Stimulated activated naive CD4-positive, alpha-beta T cell treated with Interleukin-2 at 50 U/mL for 16 hours (primary cell): ENCODE measurements at regions not wholly inside any gene's neighbourhood (a gene's known extent, or its start where the extent isn't known, plus 50 kb on each side); places are given as distances from the start of the nearest gene placed in this dataset.
"Not testable (repeated sequence)": the region's sequence is repeated elsewhere in the genome, so short reads cannot be mapped to it uniquely, and the experiment has no call there.

ENCODE experiments used
- DNase-seq: peaks from one replicate; lab custom pipeline; 2025; lab: John Stamatoyannopoulos, UW

- no peak for DNase-seq
These were observed 246.5 kb downstream of the FGF9 start for GRCh38 chr13:21917086-21918015.

GRCh38 chr13:21920802-21921201 is 249.9 kb downstream of the FGF9 start:
- DNase-seq = not testable (repeated sequence)

GRCh38 chr13:21924958-21925357 is 254.1 kb downstream of the FGF9 start:
- no peak for DNase-seq

- DNase-seq = no peak
These were observed 254.8 kb downstream of the FGF9 start for GRCh38 chr13:21925720-21926119.

- no peak for DNase-seq
These were observed 258.5 kb downstream of the FGF9 start for GRCh38 chr13:21929400-21929799.

- DNase-seq = no peak
These were observed 259.7 kb downstream of the FGF9 start for GRCh38 chr13:21930536-21930935.

GRCh38 chr13:21932578-21932977 is 261.7 kb downstream of the FGF9 start:
- no peak for DNase-seq

- no peak for DNase-seq
These were observed 262.1 kb downstream of the FGF9 start for GRCh38 chr13:21932996-21933395.

- DNase-seq = no peak
These were observed 263.4 kb downstream of the FGF9 start for GRCh38 chr13:21934284-21934683.

GRCh38 chr13:21936674-21937073 is 265.8 kb downstream of the FGF9 start:
- DNase-seq = no peak

- DNase-seq = no peak
These were observed 267.3 kb downstream of the FGF9 start for GRCh38 chr13:21938168-21938567.

- no peak for DNase-seq
These were observed 267.8 kb downstream of the FGF9 start for GRCh38 chr13:21938636-21939035.

GRCh38 chr13:21942061-21942460 is 271.2 kb downstream of the FGF9 start:
- no peak for DNase-seq

GRCh38 chr13:21944610-21945009 is 273.7 kb downstream of the FGF9 start:
- DNase-seq = no peak

- DNase-seq = no peak
These were observed 274.3 kb downstream of the FGF9 start for GRCh38 chr13:21945195-21945594.

GRCh38 chr13:21946964-21947363 is 276.1 kb downstream of the FGF9 start:
- no peak for DNase-seq

GRCh38 chr13:21948769-21949474 is 278.0 kb downstream of the FGF9 start:
- no peak for DNase-seq

- no peak for DNase-seq
These were observed 279.1 kb downstream of the FGF9 start for GRCh38 chr13:21949818-21950429.

- DNase-seq = no peak
These were observed 285.8 kb downstream of the FGF9 start for GRCh38 chr13:21956666-21957065.

- no peak for DNase-seq
These were observed 287.0 kb downstream of the FGF9 start for GRCh38 chr13:21957833-21958232.

- no peak for DNase-seq
These were observed 289.2 kb downstream of the FGF9 start for GRCh38 chr13:21960108-21960507.

- no peak for DNase-seq
These were observed 293.8 kb downstream of the FGF9 start for GRCh38 chr13:21964686-21965085.

GRCh38 chr13:21965095-21965494 is 294.2 kb downstream of the FGF9 start:
- no peak for DNase-seq
